Astrocyte (in vitro differentiated cells and primary cell): ENCODE measurements at regions not wholly inside any gene's neighbourhood (a gene's known extent, or its start where the extent isn't known, plus 50 kb on each side); places are given as distances from the start of the nearest gene placed in this dataset.
"Not testable (repeated sequence)": the region's sequence is repeated elsewhere in the genome, so short reads cannot be mapped to it uniquely, and the experiment has no call there.

Experiments
- CTCF ChIP-seq: IDR thresholded peaks from 2 replicates; pipeline ENCODE4 v1.5.1; 2011; ENCODE audit warnings: low read depth, mild to moderate bottlenecking, inconsistent platforms, low read length, moderate library complexity; ENCODE audit not compliant: insufficient read depth
- EZH2 ChIP-seq: IDR thresholded peaks from 2 replicates; pipeline ENCODE4 v1.6.1; 2012; ENCODE audit warnings: mild to moderate bottlenecking, low read length, inconsistent platforms; ENCODE audit not compliant: insufficient read depth

- TF ChIP-seq CTCF, EZH2: not testable (repeated sequence)
Measured at GRCh38 chr16:31581065-31581464, 53.4 kb downstream of the AHSP start.
